Hepatic stellate cell (primary cell): ENCODE measurements at regions not wholly inside any gene's neighbourhood (a gene's known extent, or its start where the extent isn't known, plus 50 kb on each side); places are given as distances from the start of the nearest gene placed in this dataset.

Source experiments
- DNase-seq: peaks from one replicate; pipeline ENCODE4 v3.0.0; 2011; ENCODE audit warnings: low spot score

DNA sequence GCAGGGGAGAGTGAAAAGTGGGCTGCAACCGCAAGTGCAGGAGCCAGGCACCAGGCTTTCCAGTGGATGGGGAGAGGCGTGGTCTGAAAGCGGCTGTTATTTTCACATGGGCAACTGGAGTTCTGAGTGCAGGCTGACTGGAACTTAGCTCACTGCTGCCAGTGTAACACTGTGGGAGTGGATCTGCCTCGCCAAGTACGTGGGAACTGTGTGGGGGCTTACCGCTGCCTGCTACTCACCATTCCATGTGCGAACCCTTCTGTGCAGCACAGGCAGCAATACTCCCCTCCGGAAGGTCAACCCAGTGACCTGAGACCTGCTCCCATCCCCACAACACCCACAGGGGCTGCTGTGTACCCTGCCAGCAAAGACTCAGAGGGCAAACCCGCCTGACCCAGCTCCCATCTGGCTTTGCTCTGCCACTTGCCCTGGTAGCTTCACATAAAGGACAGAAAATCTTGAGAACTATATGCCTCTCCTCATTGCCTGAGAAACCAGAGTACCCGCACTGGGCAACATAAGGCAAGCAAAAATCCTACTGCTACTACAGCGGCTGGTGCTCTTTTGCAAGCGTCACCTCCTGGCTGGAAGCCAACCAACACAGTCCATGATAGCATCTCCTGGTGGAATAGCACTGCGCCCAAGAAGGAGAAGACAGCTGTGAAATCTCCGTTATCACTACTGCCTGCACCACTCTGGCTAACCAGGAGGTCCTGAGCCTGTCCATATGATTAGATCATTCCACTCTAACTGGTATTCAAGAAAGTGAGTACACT lies 54.4 kb upstream of the SIRPG start:
- no peak for DNase-seq

DNA sequence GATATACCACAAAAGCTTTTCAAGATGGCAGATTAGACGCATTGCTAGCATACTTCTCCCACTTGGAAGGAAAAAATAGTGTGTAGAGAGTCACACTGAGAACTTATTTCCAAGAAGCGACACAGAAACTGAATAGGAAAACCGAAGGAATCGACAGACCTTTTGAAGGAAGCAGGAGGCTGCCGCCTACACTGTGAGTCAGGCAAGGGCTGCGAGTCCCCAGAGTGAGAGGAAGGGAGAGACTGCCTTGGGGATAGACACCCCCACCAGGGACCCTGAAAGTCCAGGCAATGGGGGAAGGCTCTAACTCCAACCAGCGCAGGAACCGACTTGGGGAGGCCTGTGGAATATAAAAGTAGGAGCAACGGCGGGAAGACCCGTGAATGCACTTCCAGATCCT lies 53.7 kb upstream of the SIRPG start:
- no peak for DNase-seq

DNA sequence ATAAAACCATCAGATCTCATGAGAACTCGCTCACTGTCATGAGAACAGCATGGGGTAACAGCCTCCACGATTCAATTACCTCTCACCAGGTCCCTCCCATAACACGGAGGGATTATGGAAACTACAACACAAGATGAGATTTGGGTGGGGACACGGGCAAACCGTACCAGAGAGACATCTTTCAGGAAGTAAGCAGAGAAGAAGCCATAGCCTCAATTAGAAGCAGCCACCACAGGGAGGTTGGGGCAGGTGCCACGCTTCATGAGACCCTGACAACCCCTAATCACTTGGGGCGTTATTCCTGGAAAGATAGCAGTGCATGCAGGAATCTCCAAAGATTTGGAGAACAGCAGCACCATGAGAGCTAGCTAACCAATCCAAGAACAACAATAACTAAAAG lies 52.9 kb upstream of the SIRPG start:
- DNase-seq: no peak

DNA sequence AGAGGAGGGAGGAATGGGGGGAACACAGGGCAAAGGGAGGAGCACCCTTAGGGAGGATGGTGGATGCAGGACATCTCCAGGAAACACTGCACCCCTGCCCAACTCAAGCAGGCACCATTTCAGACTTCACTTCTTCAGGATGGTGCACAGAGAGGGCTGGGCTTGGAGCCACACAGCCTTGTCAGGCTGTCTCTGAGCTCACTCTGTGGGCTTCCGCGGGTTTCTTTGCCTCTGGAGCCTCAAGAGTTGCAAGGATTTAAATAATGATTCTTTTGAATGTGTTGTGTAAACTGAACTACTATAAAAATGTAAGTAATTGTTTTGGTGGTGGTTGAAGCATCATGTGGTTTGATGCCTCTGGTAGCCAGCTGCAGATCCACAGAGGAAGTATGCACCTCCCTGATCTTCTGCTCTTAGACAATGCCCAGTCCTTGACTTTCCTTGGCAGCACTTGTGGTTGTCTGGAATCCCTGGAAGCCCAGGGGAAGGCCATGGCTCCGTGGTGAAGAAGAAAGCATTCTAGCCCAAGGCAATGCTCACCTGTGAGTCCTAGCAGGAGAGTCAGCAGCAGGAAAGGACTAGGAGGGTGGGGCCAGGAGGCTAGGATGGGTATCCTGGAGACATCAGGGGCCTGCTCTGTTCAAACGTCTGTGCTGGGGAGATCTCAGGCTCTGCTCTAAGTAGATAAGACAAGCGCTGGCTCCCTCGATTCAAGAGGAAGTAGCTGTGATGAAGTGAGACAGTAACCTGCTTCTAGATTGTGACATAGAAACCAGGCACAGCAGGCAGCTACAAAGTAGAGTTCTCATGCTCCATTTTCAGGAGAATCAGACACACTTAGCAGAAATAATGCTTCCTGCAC lies 50.2 kb upstream of the SIRPG start:
- no peak for DNase-seq
